ENCODE measurements at regions not wholly inside any gene's neighbourhood (a gene's known extent, or its start where the extent isn't known, plus 50 kb on each side); places are given as distances from the start of the nearest gene placed in this dataset.

- TF ChIP-seq, protein P1, sequence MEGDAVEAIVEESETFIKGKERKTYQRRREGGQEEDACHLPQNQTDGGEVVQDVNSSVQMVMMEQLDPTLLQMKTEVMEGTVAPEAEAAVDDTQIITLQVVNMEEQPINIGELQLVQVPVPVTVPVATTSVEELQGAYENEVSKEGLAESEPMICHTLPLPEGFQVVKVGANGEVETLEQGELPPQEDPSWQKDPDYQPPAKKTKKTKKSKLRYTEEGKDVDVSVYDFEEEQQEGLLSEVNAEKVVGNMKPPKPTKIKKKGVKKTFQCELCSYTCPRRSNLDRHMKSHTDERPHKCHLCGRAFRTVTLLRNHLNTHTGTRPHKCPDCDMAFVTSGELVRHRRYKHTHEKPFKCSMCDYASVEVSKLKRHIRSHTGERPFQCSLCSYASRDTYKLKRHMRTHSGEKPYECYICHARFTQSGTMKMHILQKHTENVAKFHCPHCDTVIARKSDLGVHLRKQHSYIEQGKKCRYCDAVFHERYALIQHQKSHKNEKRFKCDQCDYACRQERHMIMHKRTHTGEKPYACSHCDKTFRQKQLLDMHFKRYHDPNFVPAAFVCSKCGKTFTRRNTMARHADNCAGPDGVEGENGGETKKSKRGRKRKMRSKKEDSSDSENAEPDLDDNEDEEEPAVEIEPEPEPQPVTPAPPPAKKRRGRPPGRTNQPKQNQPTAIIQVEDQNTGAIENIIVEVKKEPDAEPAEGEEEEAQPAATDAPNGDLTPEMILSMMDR (IDR thresholded peaks at IDR 0.05; ENCODE audit: low read depth, low read length, poor library complexity, severe bottlenecking) = no peak
- TF ChIP-seq EZH2phosphoT487 (IDR thresholded peaks at IDR 0.05; ENCODE audit: borderline replicate concordance, low read length) = no peak
Observed at GRCh38 chr1:185474440-185475149, 157.6 kb upstream of the IVNS1ABP start.

DNA sequence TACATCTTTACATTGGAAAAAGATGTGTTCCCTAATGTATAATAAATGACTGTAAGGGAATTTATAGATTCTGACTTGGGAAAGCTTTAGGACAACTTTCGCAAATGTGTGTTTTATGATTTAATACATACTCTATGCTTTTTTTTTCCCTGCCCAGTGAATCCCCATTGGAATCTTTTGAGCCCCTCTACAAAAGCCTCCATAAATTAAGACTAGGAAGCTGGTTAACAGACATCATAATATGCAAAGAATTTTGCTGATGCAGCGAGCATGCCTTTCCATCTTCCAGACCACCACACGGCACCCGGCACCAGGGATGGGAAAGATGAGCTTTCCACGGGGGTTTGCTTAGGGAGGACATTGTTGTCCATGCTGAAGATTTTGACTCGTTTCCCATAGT is 156.1 kb upstream of the IVNS1ABP start:
- no peaks in the 10 kb centered on the region for H3K79me2 ChIP-seq (ENCODE audit: control insufficient read depth, low read length)
- H3K4me3 ChIP-seq (ENCODE audit: low read length) = no peak overlapping the region
- no peaks in the 10 kb centered on the region for H4K20me1 ChIP-seq (ENCODE audit: control insufficient read depth, insufficient read depth, low read depth, low read length)
- H3K4me1 ChIP-seq (ENCODE audit: control insufficient read depth, low read length) = no peaks in the 10 kb centered on the region
- H3K27me3 ChIP-seq (ENCODE audit: control insufficient read depth, low read length) = no peaks in the 10 kb centered on the region
- TF ChIP-seq, protein P1 (IDR thresholded peaks at IDR 0.05; ENCODE audit: low read depth, low read length, poor library complexity, severe bottlenecking) = no peak
- no peak for TF ChIP-seq EZH2phosphoT487 (IDR thresholded peaks at IDR 0.05; ENCODE audit: borderline replicate concordance, low read length)
- H3K9me2 ChIP-seq (replicated peaks; ENCODE audit: control insufficient read depth, low read length) = no peaks in the 10 kb centered on the region
- no peaks in the 10 kb centered on the region for H3F3A ChIP-seq (ENCODE audit: control insufficient read depth, insufficient read depth)
- no peak overlapping the region for H3K27ac ChIP-seq (ENCODE audit: low read depth, low read length)
- H3K36me3 ChIP-seq (ENCODE audit: control insufficient read depth, low read length) = no peaks in the 10 kb centered on the region
- H3K9me3 ChIP-seq (ENCODE audit: control insufficient read depth, insufficient read depth, low read length) = no peaks in the 10 kb centered on the region
- H3K4me2 ChIP-seq (ENCODE audit: low read length) = no peak overlapping the region

More at GRCh38 chr1:185474440-185475149, 157.6 kb upstream of the IVNS1ABP start:
- Histone ChIP-seq H3K36me3 (ENCODE audit: control insufficient read depth, low read length) (no peaks in the 10 kb centered on the region), H3K9me3 (ENCODE audit: control insufficient read depth, insufficient read depth, low read length) (no peaks in the 10 kb centered on the region), H3K4me2 (ENCODE audit: low read length) (no peak overlapping the region), H3K27ac (ENCODE audit: low read depth, low read length) (no peak overlapping the region), H3F3A (ENCODE audit: control insufficient read depth, insufficient read depth) (no peaks in the 10 kb centered on the region), H3K27me3 (ENCODE audit: control insufficient read depth, low read length) (no peaks in the 10 kb centered on the region), H3K4me1 (ENCODE audit: control insufficient read depth, low read length) (no peaks in the 10 kb centered on the region), H4K20me1 (ENCODE audit: control insufficient read depth, insufficient read depth, low read depth, low read length) (no peaks in the 10 kb centered on the region), H3K9me2 (replicated peaks; ENCODE audit: control insufficient read depth, low read length) (no peaks in the 10 kb centered on the region), H3K79me2 (ENCODE audit: control insufficient read depth, low read length) (no peaks in the 10 kb centered on the region), H3K4me3 (ENCODE audit: low read length) (no peak overlapping the region)

DNA sequence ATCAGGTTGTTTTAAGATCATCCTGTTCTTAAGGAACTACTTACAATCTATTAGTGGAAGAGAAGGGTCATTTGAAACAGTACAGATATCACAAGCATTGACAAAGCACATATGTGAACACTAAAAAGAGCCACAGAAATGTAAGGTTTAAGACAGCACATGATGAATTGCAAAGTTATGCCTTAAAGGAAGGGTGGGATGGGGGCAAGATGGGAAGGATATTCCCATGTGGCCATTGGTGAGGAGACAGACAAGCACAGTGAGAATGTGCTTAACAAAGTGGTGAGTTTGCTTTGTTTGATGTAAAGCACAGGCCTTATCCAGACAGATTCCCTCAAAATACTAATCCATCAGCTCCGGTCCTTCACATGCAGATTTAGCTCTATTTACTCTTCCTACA is 151.6 kb upstream of the IVNS1ABP start:
- Histone ChIP-seq H3K4me3 (ENCODE audit: low read length) (no peak overlapping the region), H3K27me3 (ENCODE audit: control insufficient read depth, low read length) (no peaks in the 10 kb centered on the region), H3K36me3 (ENCODE audit: control insufficient read depth, low read length) (no peaks in the 10 kb centered on the region), H3F3A (ENCODE audit: control insufficient read depth, insufficient read depth) (no peaks in the 10 kb centered on the region), H3K4me1 (ENCODE audit: control insufficient read depth, low read length) (no peaks in the 10 kb centered on the region), H3K27ac (ENCODE audit: low read depth, low read length) (no peak overlapping the region), H3K4me2 (ENCODE audit: low read length) (no peak overlapping the region), H3K9me3 (ENCODE audit: control insufficient read depth, insufficient read depth, low read length) (no peaks in the 10 kb centered on the region), H3K9me2 (replicated peaks; ENCODE audit: control insufficient read depth, low read length) (no peaks in the 10 kb centered on the region), H3K79me2 (ENCODE audit: control insufficient read depth, low read length) (no peaks in the 10 kb centered on the region), H4K20me1 (ENCODE audit: control insufficient read depth, insufficient read depth, low read depth, low read length) (no peaks in the 10 kb centered on the region)
- TF ChIP-seq, protein P1 (IDR thresholded peaks at IDR 0.05; ENCODE audit: low read depth, low read length, poor library complexity, severe bottlenecking) = no peak
- no peak for TF ChIP-seq EZH2phosphoT487 (IDR thresholded peaks at IDR 0.05; ENCODE audit: borderline replicate concordance, low read length)
